ENCODE measurements at regions not wholly inside any gene's neighbourhood (a gene's known extent, or its start where the extent isn't known, plus 50 kb on each side); places are given as distances from the start of the nearest gene placed in this dataset.

GRCh38 chr1:244200596-244200995 is 149.5 kb downstream of the ZBTB18 start:
- no peaks in the 10 kb centered on the region for H3K27me3 ChIP-seq (ENCODE audit: insufficient read depth, low read length)

GRCh38 chr1:244201750-244202149 is 150.7 kb downstream of the ZBTB18 start:
- Histone ChIP-seq H3K9me3 (ENCODE audit: insufficient read depth, low read depth, low read length) (no peaks in the 10 kb centered on the region), H3K9ac (ENCODE audit: low read depth, low read length) (no peak overlapping the region), H3K27ac (ENCODE audit: low read length) (no peak overlapping the region), H3K27me3 (ENCODE audit: insufficient read depth, low read length) (no peaks in the 10 kb centered on the region), H3K36me3 (ENCODE audit: insufficient read depth, low read depth, low read length) (no peaks in the 10 kb centered on the region), H3K4me1 (ENCODE audit: insufficient read depth, low read length) (no peaks in the 10 kb centered on the region), H3K4me3 (ENCODE audit: low read length) (no peak overlapping the region)

More at GRCh38 chr1:244200596-244200995, 149.5 kb downstream of the ZBTB18 start:
- H3K9ac ChIP-seq (ENCODE audit: low read depth, low read length): no peak overlapping the region
- H3K36me3 ChIP-seq (ENCODE audit: insufficient read depth, low read depth, low read length): no peaks in the 10 kb centered on the region
- no peak overlapping the region for H3K27ac ChIP-seq (ENCODE audit: low read length)
- no peaks in the 10 kb centered on the region for H3K4me1 ChIP-seq (ENCODE audit: insufficient read depth, low read length)
- no peak overlapping the region for H3K4me3 ChIP-seq (ENCODE audit: low read length)
- H3K9me3 ChIP-seq (ENCODE audit: insufficient read depth, low read depth, low read length): no peaks in the 10 kb centered on the region

- Histone ChIP-seq H3K36me3 (ENCODE audit: insufficient read depth, low read depth, low read length) (no peaks in the 10 kb centered on the region), H3K9me3 (ENCODE audit: insufficient read depth, low read depth, low read length) (no peaks in the 10 kb centered on the region), H3K27me3 (ENCODE audit: insufficient read depth, low read length) (no peaks in the 10 kb centered on the region), H3K9ac (ENCODE audit: low read depth, low read length) (no peak overlapping the region), H3K27ac (ENCODE audit: low read length) (no peak overlapping the region), H3K4me3 (ENCODE audit: low read length) (no peak overlapping the region), H3K4me1 (ENCODE audit: insufficient read depth, low read length) (no peaks in the 10 kb centered on the region)
These were observed 152.9 kb downstream of the ZBTB18 start for GRCh38 chr1:244204004-244204403.

- H3K4me3 ChIP-seq (ENCODE audit: low read length): no peak overlapping the region
- no peak overlapping the region for H3K27ac ChIP-seq (ENCODE audit: low read length)
- no peak overlapping the region for H3K9ac ChIP-seq (ENCODE audit: low read depth, low read length)
These were observed 154.1 kb downstream of the ZBTB18 start for GRCh38 chr1:244205171-244205570.

GRCh38 chr1:244205906-244206305 is 154.8 kb downstream of the ZBTB18 start:
- no peak overlapping the region for H3K4me3 ChIP-seq (ENCODE audit: low read length)
- H3K36me3 ChIP-seq (ENCODE audit: insufficient read depth, low read depth, low read length): no peaks in the 10 kb centered on the region
- H3K9me3 ChIP-seq (ENCODE audit: insufficient read depth, low read depth, low read length): no peaks in the 10 kb centered on the region
- H3K9ac ChIP-seq (ENCODE audit: low read depth, low read length): no peak overlapping the region
- H3K27me3 ChIP-seq (ENCODE audit: insufficient read depth, low read length): no peaks in the 10 kb centered on the region
- H3K4me1 ChIP-seq (ENCODE audit: insufficient read depth, low read length): no peaks in the 10 kb centered on the region
- no peak overlapping the region for H3K27ac ChIP-seq (ENCODE audit: low read length)

More at GRCh38 chr1:244205171-244205570, 154.1 kb downstream of the ZBTB18 start:
- Histone ChIP-seq H3K36me3 (ENCODE audit: insufficient read depth, low read depth, low read length) (no peaks in the 10 kb centered on the region), H3K4me1 (ENCODE audit: insufficient read depth, low read length) (no peaks in the 10 kb centered on the region), H3K9me3 (ENCODE audit: insufficient read depth, low read depth, low read length) (no peaks in the 10 kb centered on the region), H3K27me3 (ENCODE audit: insufficient read depth, low read length) (no peaks in the 10 kb centered on the region)

- Histone ChIP-seq H3K27me3 (ENCODE audit: insufficient read depth, low read length) (no peaks in the 10 kb centered on the region), H3K4me1 (ENCODE audit: insufficient read depth, low read length) (no peaks in the 10 kb centered on the region), H3K4me3 (ENCODE audit: low read length) (no peak overlapping the region), H3K9ac (ENCODE audit: low read depth, low read length) (no peak overlapping the region), H3K36me3 (ENCODE audit: insufficient read depth, low read depth, low read length) (no peaks in the 10 kb centered on the region), H3K9me3 (ENCODE audit: insufficient read depth, low read depth, low read length) (no peaks in the 10 kb centered on the region), H3K27ac (ENCODE audit: low read length) (no peak overlapping the region)
These were observed 156.2 kb downstream of the ZBTB18 start for GRCh38 chr1:244207042-244207934.

- no peak overlapping the region for H3K9ac ChIP-seq (ENCODE audit: low read depth, low read length)
- H3K27me3 ChIP-seq (ENCODE audit: insufficient read depth, low read length): no peaks in the 10 kb centered on the region
- no peak overlapping the region for H3K27ac ChIP-seq (ENCODE audit: low read length)
- H3K4me3 ChIP-seq (ENCODE audit: low read length): no peak overlapping the region
- no peaks in the 10 kb centered on the region for H3K4me1 ChIP-seq (ENCODE audit: insufficient read depth, low read length)
- no peaks in the 10 kb centered on the region for H3K36me3 ChIP-seq (ENCODE audit: insufficient read depth, low read depth, low read length)
- no peaks in the 10 kb centered on the region for H3K9me3 ChIP-seq (ENCODE audit: insufficient read depth, low read depth, low read length)
These were observed 156.8 kb downstream of the ZBTB18 start for GRCh38 chr1:244207935-244208244.

GRCh38 chr1:244209955-244210354 is 158.9 kb downstream of the ZBTB18 start:
- Histone ChIP-seq H3K4me1 (ENCODE audit: insufficient read depth, low read length) (no peaks in the 10 kb centered on the region), H3K9ac (ENCODE audit: low read depth, low read length) (no peak overlapping the region), H3K9me3 (ENCODE audit: insufficient read depth, low read depth, low read length) (no peaks in the 10 kb centered on the region), H3K4me3 (ENCODE audit: low read length) (no peak overlapping the region), H3K27me3 (ENCODE audit: insufficient read depth, low read length) (no peaks in the 10 kb centered on the region), H3K27ac (ENCODE audit: low read length) (no peak overlapping the region), H3K36me3 (ENCODE audit: insufficient read depth, low read depth, low read length) (no peaks in the 10 kb centered on the region)

GRCh38 chr1:244210884-244211558 is 159.9 kb downstream of the ZBTB18 start:
- Histone ChIP-seq H3K27me3 (ENCODE audit: insufficient read depth, low read length) (no peaks in the 10 kb centered on the region), H3K9me3 (ENCODE audit: insufficient read depth, low read depth, low read length) (no peaks in the 10 kb centered on the region), H3K36me3 (ENCODE audit: insufficient read depth, low read depth, low read length) (no peaks in the 10 kb centered on the region), H3K4me1 (ENCODE audit: insufficient read depth, low read length) (no peaks in the 10 kb centered on the region), H3K9ac (ENCODE audit: low read depth, low read length) (no peak overlapping the region), H3K27ac (ENCODE audit: low read length) (no peak overlapping the region), H3K4me3 (ENCODE audit: low read length) (no peak overlapping the region)

- Histone ChIP-seq H3K27ac (ENCODE audit: low read length) (no peak overlapping the region), H3K4me3 (ENCODE audit: low read length) (no peak overlapping the region), H3K4me1 (ENCODE audit: insufficient read depth, low read length) (no peaks in the 10 kb centered on the region), H3K27me3 (ENCODE audit: insufficient read depth, low read length) (no peaks in the 10 kb centered on the region), H3K9ac (ENCODE audit: low read depth, low read length) (no peak overlapping the region), H3K36me3 (ENCODE audit: insufficient read depth, low read depth, low read length) (no peaks in the 10 kb centered on the region), H3K9me3 (ENCODE audit: insufficient read depth, low read depth, low read length) (no peaks in the 10 kb centered on the region)
These were observed 160.5 kb downstream of the ZBTB18 start for GRCh38 chr1:244211559-244211944.

- Histone ChIP-seq H3K36me3 (ENCODE audit: insufficient read depth, low read depth, low read length) (no peaks in the 10 kb centered on the region), H3K4me1 (ENCODE audit: insufficient read depth, low read length) (no peaks in the 10 kb centered on the region), H3K27me3 (ENCODE audit: insufficient read depth, low read length) (no peaks in the 10 kb centered on the region), H3K27ac (ENCODE audit: low read length) (no peak overlapping the region), H3K9ac (ENCODE audit: low read depth, low read length) (no peak overlapping the region), H3K4me3 (ENCODE audit: low read length) (no peak overlapping the region), H3K9me3 (ENCODE audit: insufficient read depth, low read depth, low read length) (no peaks in the 10 kb centered on the region)
These were observed 161.1 kb downstream of the ZBTB18 start for GRCh38 chr1:244212219-244212618.
